HG03139 (cell line): ENCODE measurements at regions not wholly inside any gene's neighbourhood (a gene's known extent, or its start where the extent isn't known, plus 50 kb on each side); places are given as distances from the start of the nearest gene placed in this dataset.
"Not testable (repeated sequence)": the region's sequence is repeated elsewhere in the genome, so short reads cannot be mapped to it uniquely, and the experiment has no call there.

Source experiments
- ATAC-seq: cut with Tn5 transposase; IDR thresholded peaks from one replicate; pipeline ENCODE4 v1.9.1; 2021; ENCODE audit not compliant: unreplicated experiment

- not testable (repeated sequence) for ATAC-seq
These were observed 67.3 kb upstream of the EZR start for GRCh38 chr6:158886346-158886977.

- ATAC-seq, result not testable (repeated sequence)
These were observed 62.7 kb upstream of the EZR start for GRCh38 chr6:158881884-158882283.

GRCh38 chr6:158881276-158881675, 62.1 kb upstream of the EZR start:
- ATAC-seq, result not testable (repeated sequence)

- ATAC-seq, result no peak
These were observed 60.0 kb upstream of the EZR start for GRCh38 chr6:158879180-158879579.

DNA sequence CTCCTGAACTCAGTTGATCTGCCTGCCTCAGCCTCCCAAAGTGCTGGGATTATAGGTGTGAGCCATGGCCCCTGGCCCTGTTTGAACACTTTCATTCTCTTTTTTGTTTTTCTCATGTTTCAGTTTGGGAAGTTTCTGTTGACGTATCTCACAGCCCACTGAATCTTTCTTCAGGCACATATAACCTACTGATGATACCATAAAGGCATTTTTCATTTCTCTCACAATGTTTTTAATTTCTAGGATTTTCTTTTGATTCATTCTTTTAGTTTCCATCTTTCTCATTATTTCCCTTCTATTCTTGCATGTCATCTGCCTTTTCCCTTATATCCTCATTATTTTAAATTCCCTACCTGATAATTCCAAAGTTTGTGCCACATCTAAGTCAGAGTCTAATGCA, 58.5 kb upstream of the EZR start:
- ATAC-seq, result no peak

DNA sequence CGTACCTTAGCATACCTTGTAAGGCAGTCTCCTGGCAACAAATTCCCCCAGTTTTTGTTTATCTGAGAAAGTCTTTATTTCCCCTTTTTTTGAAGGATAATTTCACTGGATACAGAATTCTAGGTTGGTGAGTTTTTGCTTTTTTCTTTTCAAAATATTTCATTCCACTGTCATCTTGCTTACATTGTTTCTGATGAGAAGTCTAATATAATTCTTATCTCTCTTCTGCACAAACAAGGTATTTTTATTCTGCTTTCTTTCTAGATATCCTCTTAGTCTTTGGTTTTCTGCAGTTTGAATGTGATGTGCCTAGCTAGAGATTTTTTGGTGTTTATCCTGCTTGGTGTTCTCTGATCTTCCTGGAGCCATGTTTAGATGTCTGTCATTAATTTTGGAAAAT, 57.7 kb upstream of the EZR start:
- no peak for ATAC-seq

GRCh38 chr6:158870649-158870957, 51.4 kb upstream of the EZR start:
- ATAC-seq, result no peak

DNA sequence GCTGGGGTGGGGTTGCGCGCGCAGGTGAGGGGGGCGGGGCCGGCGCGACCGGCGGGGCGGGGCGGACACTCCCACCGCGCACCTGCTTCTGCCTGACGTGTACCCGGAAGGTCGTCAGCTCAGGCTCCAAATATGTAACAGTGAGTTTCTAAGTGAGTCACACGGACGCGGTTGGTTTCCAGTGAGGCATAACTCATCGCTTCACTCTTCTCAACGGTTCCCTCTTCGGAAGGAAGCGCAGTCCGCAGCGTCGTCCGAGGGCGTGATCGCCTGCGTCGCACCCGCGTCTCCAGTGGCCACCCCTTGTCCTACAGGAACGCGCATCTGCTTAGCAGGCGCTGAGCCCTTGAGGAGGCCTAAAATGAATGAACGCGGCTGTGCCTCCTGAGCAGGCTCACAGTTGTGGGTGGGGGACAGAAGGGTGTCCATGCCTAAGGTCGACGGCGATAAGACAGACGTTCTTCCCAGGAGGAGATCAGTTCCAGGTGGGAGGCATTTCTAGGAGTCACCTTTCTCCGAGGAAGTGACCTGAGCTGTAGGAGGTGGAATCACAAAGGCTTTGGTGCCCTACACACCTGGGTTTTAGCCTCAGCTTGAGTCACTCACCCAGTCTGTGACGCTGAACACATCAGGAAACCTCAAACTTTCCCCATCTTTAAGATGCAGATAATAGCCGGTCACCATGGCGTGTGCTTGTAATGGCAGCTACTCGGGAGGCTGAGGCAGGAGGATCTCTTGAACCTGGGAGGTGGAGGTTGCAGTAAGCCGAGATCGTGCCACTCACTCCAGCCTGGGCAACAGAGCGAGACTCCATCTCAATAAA, 50.9 kb upstream of the EZR start:
- ATAC-seq, result peak; percentile 94

- ATAC-seq, result no peak
These were observed 50.0 kb upstream of the EZR start for GRCh38 chr6:158868890-158869825.
